Pancreas (tissue), 10 donors: ENCODE measurements at regions not wholly inside any gene's neighbourhood (a gene's known extent, or its start where the extent isn't known, plus 50 kb on each side); places are given as distances from the start of the nearest gene placed in this dataset.
A peak's percentile ranks its signal among the peaks of the same experiment; 100 is the strongest.

Experiments used
- ATAC-seq, 4 donors: fragments of 200-7000 bp; cut with Tn5 transposase; one replicate each; pipeline versions ENCODE4 v1.8.0 to v1.9.1; 2020; ENCODE audit warnings: mild to moderate bottlenecking in 4 of 4, moderate library complexity in 4 of 4
- DNase-seq, 6 donors: peaks; one replicate each; pipeline ENCODE4 v3.0.0-alpha.2; 2020
- FAIRE-seq: peaks from 2 replicates; lab custom pipeline; 2012; peaks lifted over from hg19 to GRCh38; lab: Jason Lieb, UNC
- H3K27ac ChIP-seq, 4 donors: fragments of 200-600 bp; sonication (generic); 1 replicate in 3 of 4; 2 replicates in 1 of 4; pipeline versions ENCODE4 v1.5.0 to v1.8.0; 2020
- H3K27me3 ChIP-seq, 4 donors: fragments of 200-600 bp; one replicate each; pipeline ENCODE4 v1.8.0; 2021
- H3K36me3 ChIP-seq, 3 donors: fragments of 200-600 bp; sonication (generic) in 1 of 3; one replicate each; pipeline versions ENCODE4 v1.5.0 to v1.8.0; 2020 to 2021
- H3K4me1 ChIP-seq, 3 donors: fragments of 200-600 bp; one replicate each; pipeline ENCODE4 v1.8.0; 2021
- H3K4me3 ChIP-seq, 4 donors: fragments of 200-600 bp; sonication (generic) in 2 of 4; one replicate each; pipeline versions ENCODE4 v1.5.0 to v1.8.0; 2020 to 2021
- H3K9me3 ChIP-seq, 4 donors: fragments of 200-600 bp; one replicate each; pipeline ENCODE4 v1.8.0; 2021
- CTCF ChIP-seq, 4 donors: fragments of 200-600 bp; sonication (generic) in 3 of 4; IDR thresholded peaks; one replicate each; pipeline versions ENCODE4 v1.5.0 to v1.8.0; 2021; ENCODE audit warnings: antibody characterized with exemption in 4 of 4
- WGBS, 2 donors: extraction: QIAGEN DNeasy Blood & Tissue Kit; methylation state at CpG; one replicate each; pipeline ENCODE4 v1.1.7; 2013; 5-methylcytosine and 5-hydroxymethylcytosine counted together
- intact Hi-C, 3 donors: fragments of 100-400 bp; cut with DNase I; formaldehyde crosslinking; loops; one replicate each; pipeline versions ENCODE4 v1.11.1 to v1.14.2; 2022
- donor health status: healthy with polysubstance abuse.
- donor health status: DM: no; HTN: no; CAD: no; lungs with moderate emphysema.
- donor health status: DM: no; HTN: no; CAD: no.
- donor health status: control.
- donor health status: control.
- donor health status: Bipolar disorder and iron deficiency.
- donor health status: DM: yes; HTN: yes; CAD: no.
- donor health status: DM: no; HTN: no; CAD: no.
- donor health status: DM: no; HTN: no; CAD: no.
- donor health status: DM: yes; HTN: yes; CAD: no.

- FAIRE-seq (peak; percentile 17), ATAC-seq (peak; percentile 87 to 95 (median 93)), DNase-seq (no peak)
- Histone ChIP-seq H3K27me3 (peaks cover 0 to 24% (median 2%) of the 10 kb centered on the region in 4 donors), H3K36me3 (no peaks in the 10 kb centered on the region), H3K9me3 (no peaks in the 10 kb centered on the region), H3K4me3 (no peak overlapping the region), H3K27ac (no peak overlapping the region), H3K4me1 (peaks cover 0 to 11% (median 0%) of the 10 kb centered on the region in 3 donors)
- no peak for TF ChIP-seq CTCF (IDR thresholded peaks at IDR 0.05)
- 49 to 50% methylated on average over 3 of the region's 3 CpGs for WGBS, 2 donors
- intact Hi-C loops: no loop called here
Measured at GRCh38 chr12:20175704-20176388, 192.5 kb upstream of the PDE3A start.

- Histone ChIP-seq H3K36me3 (no peaks in the 10 kb centered on the region), H3K4me1 (peaks cover 0 to under 1% (median 0%) of the 10 kb centered on the region in 3 donors), H3K9me3 (no peaks in the 10 kb centered on the region), H3K27me3 (peaks cover 0 to 24% (median 0%) of the 10 kb centered on the region in 4 donors), H3K4me3 (no peak overlapping the region), H3K27ac (no peak overlapping the region)
- ATAC-seq (no peak), DNase-seq (no peak), FAIRE-seq (no peak)
- intact Hi-C loops: no loop called here
- WGBS, 2 donors: 52 to 71% methylated on average over 2 of the region's 2 CpGs
- TF ChIP-seq CTCF (IDR thresholded peaks at IDR 0.05): no peak
Measured at GRCh38 chr12:20181416-20182180, 186.7 kb upstream of the PDE3A start.

- intact Hi-C loops: no loop called here
- FAIRE-seq: no peak
- Histone ChIP-seq H3K4me3 (no peak overlapping the region), H3K4me1 (no peaks in the 10 kb centered on the region), H3K36me3 (no peaks in the 10 kb centered on the region), H3K27me3 (peaks cover 0 to 24% (median 0%) of the 10 kb centered on the region in 4 donors), H3K27ac (no peak overlapping the region), H3K9me3 (no peaks in the 10 kb centered on the region)
- DNase-seq: no peak
- peak in 1 of 4 donors; percentile 54 for ATAC-seq
- WGBS, 2 donors: 5 to 11% methylated on average over 1 of the region's 1 CpG
- no peak for TF ChIP-seq CTCF (IDR thresholded peaks at IDR 0.05)
Measured at GRCh38 chr12:20183563-20183962, 184.8 kb upstream of the PDE3A start.

- H3K27me3 ChIP-seq: peaks cover 0 to 24% (median 0%) of the 10 kb centered on the region in 4 donors
- H3K27ac ChIP-seq: no peak overlapping the region
- 54 to 56% methylated on average over 4 of the region's 4 CpGs for WGBS, 2 donors
- no peaks in the 10 kb centered on the region for H3K4me1 ChIP-seq
- no peak for TF ChIP-seq CTCF (IDR thresholded peaks at IDR 0.05)
- intact Hi-C loops: no loop called here
- H3K36me3 ChIP-seq: no peaks in the 10 kb centered on the region
- no peak for ATAC-seq
- no peaks in the 10 kb centered on the region for H3K9me3 ChIP-seq
- FAIRE-seq: no peak
- no peak for DNase-seq
- no peak overlapping the region for H3K4me3 ChIP-seq
Measured at GRCh38 chr12:20184514-20184913, 183.8 kb upstream of the PDE3A start.
